ENCODE measurements at regions not wholly inside any gene's neighbourhood (a gene's known extent, or its start where the extent isn't known, plus 50 kb on each side); places are given as distances from the start of the nearest gene placed in this dataset.

GRCh38 chr11:90874986-90875385, 652.1 kb upstream of the CHORDC1 start (continued):
- TF ChIP-seq PRRX2 (CRISPR knock-in tag; IDR thresholded peaks at IDR 0.05) (no peak), FOXP1 (CRISPR knock-in tag; IDR thresholded peaks at IDR 0.05; ENCODE audit: borderline replicate concordance) (no peak)

GRCh38 chr11:90874281-90874680, 651.4 kb upstream of the CHORDC1 start:
- Mint-ChIP-seq H3K4me3 (no peak overlapping the region), H3K9me3 (no peaks in the 10 kb centered on the region), H3K36me3 (no peaks in the 10 kb centered on the region), H3K27me3 (ENCODE audit: low read depth) (no peaks in the 10 kb centered on the region), H3K4me1 (no peaks in the 10 kb centered on the region), H3K27ac (no peak overlapping the region)
- TF ChIP-seq USF2 (CRISPR knock-in tag; IDR thresholded peaks at IDR 0.05) = no peak
- TF ChIP-seq EMX1 (CRISPR knock-in tag; IDR thresholded peaks at IDR 0.05) = no peak
- TF ChIP-seq ETV6 (CRISPR knock-in tag; IDR thresholded peaks at IDR 0.05) = no peak
- no peak for TF ChIP-seq ARID4B (CRISPR knock-in tag; IDR thresholded peaks at IDR 0.05; ENCODE audit: borderline replicate concordance)
- TF ChIP-seq CBFB (CRISPR knock-in tag; IDR thresholded peaks at IDR 0.05; ENCODE audit: low read depth) = no peak
- TF ChIP-seq, protein P1, sequence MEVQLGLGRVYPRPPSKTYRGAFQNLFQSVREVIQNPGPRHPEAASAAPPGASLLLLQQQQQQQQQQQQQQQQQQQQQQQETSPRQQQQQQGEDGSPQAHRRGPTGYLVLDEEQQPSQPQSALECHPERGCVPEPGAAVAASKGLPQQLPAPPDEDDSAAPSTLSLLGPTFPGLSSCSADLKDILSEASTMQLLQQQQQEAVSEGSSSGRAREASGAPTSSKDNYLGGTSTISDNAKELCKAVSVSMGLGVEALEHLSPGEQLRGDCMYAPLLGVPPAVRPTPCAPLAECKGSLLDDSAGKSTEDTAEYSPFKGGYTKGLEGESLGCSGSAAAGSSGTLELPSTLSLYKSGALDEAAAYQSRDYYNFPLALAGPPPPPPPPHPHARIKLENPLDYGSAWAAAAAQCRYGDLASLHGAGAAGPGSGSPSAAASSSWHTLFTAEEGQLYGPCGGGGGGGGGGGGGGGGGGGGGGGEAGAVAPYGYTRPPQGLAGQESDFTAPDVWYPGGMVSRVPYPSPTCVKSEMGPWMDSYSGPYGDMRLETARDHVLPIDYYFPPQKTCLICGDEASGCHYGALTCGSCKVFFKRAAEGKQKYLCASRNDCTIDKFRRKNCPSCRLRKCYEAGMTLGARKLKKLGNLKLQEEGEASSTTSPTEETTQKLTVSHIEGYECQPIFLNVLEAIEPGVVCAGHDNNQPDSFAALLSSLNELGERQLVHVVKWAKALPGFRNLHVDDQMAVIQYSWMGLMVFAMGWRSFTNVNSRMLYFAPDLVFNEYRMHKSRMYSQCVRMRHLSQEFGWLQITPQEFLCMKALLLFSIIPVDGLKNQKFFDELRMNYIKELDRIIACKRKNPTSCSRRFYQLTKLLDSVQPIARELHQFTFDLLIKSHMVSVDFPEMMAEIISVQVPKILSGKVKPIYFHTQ (CRISPR knock-in tag; IDR thresholded peaks at IDR 0.05) = no peak
- no peak for TF ChIP-seq ZNF232 (CRISPR knock-in tag; IDR thresholded peaks at IDR 0.05)
- no peak for TF ChIP-seq GTF2I (CRISPR knock-in tag; conservative IDR thresholded peaks at IDR 0.05)
- no peak for TF ChIP-seq HMGA2 (CRISPR knock-in tag; IDR thresholded peaks at IDR 0.05)
- TF ChIP-seq TCF7 (CRISPR knock-in tag; IDR thresholded peaks at IDR 0.05; ENCODE audit: low read depth) = no peak
- TF ChIP-seq NR1H2 (CRISPR knock-in tag; IDR thresholded peaks at IDR 0.05) = no peak
- no peak for DNase-seq (ENCODE audit: low spot score)
- ChIA-PET CTCF (no interaction called here), POLR2A (no interaction called here)
- ATAC-seq = no peak

- CTCF ChIA-PET = no interaction called here
- POLR2A ChIA-PET = no interaction called here
- no peak for ATAC-seq
- Mint-ChIP-seq H3K4me1 (no peaks in the 10 kb centered on the region), H3K36me3 (no peaks in the 10 kb centered on the region), H3K27ac (no peak overlapping the region), H3K27me3 (ENCODE audit: low read depth) (no peaks in the 10 kb centered on the region), H3K4me3 (no peak overlapping the region), H3K9me3 (no peaks in the 10 kb centered on the region)
- DNase-seq (ENCODE audit: low spot score) = no peak
- TF ChIP-seq, protein P2, sequence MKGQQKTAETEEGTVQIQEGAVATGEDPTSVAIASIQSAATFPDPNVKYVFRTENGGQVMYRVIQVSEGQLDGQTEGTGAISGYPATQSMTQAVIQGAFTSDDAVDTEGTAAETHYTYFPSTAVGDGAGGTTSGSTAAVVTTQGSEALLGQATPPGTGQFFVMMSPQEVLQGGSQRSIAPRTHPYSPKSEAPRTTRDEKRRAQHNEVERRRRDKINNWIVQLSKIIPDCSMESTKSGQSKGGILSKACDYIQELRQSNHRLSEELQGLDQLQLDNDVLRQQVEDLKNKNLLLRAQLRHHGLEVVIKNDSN (CRISPR knock-in tag; IDR thresholded peaks at IDR 0.05) = no peak
- TF ChIP-seq HMGXB4 (CRISPR knock-in tag; IDR thresholded peaks at IDR 0.05) = no peak
- no peak for TF ChIP-seq GRHL2 (CRISPR knock-in tag; IDR thresholded peaks at IDR 0.05; ENCODE audit: insufficient replicate concordance, severe bottlenecking)
- TF ChIP-seq HMGA2 (CRISPR knock-in tag; IDR thresholded peaks at IDR 0.05) = no peak
- TF ChIP-seq SMAD4 (CRISPR knock-in tag; IDR thresholded peaks at IDR 0.05) = no peak
- TF ChIP-seq ATF1 (CRISPR knock-in tag; IDR thresholded peaks at IDR 0.05) = no peak
- TF ChIP-seq CREB1 (CRISPR knock-in tag; IDR thresholded peaks at IDR 0.05) = no peak
- TF ChIP-seq ELF4 (CRISPR knock-in tag; IDR thresholded peaks at IDR 0.05; ENCODE audit: low read depth) = no peak
- no peak for TF ChIP-seq NR2C2 (CRISPR knock-in tag; IDR thresholded peaks at IDR 0.05)
Observed at GRCh38 chr11:90867416-90867815, 644.6 kb upstream of the CHORDC1 start.
